H9 (cell line): ENCODE measurements at regions not wholly inside any gene's neighbourhood (a gene's known extent, or its start where the extent isn't known, plus 50 kb on each side); places are given as distances from the start of the nearest gene placed in this dataset.

ENCODE experiments used
- DNase-seq: peaks from one replicate; pipeline ENCODE4 v3.0.0-alpha.2; 2017
- H2AFZ ChIP-seq: one replicate; pipeline ENCODE4 v1.6.1; 2013; ENCODE audit warnings: mild to moderate bottlenecking, low read length, control low read depth, moderate library complexity
- H2AK5ac ChIP-seq: 2 replicates; pipeline ENCODE4 v1.6.1; 2013; ENCODE audit warnings: low read length, control low read depth, mixed read lengths; ENCODE audit not compliant: insufficient read length
- H2BK120ac ChIP-seq: one replicate; pipeline ENCODE4 v1.6.1; 2013; ENCODE audit warnings: low read depth, mild to moderate bottlenecking, low read length, control low read depth, inconsistent platforms; ENCODE audit not compliant: poor library complexity, severe bottlenecking
- H2BK12ac ChIP-seq: 2 replicates; pipeline ENCODE4 v1.6.1; 2013; ENCODE audit warnings: low read length, control low read depth, mixed read lengths, low read depth; ENCODE audit not compliant: insufficient read length
- H2BK15ac ChIP-seq: 2 replicates; pipeline ENCODE4 v1.6.1; 2013; ENCODE audit warnings: low read depth, low read length, control low read depth
- H2BK20ac ChIP-seq: one replicate; pipeline ENCODE4 v1.6.1; 2013; ENCODE audit warnings: low read depth, mild to moderate bottlenecking, low read length, control low read depth, inconsistent platforms; ENCODE audit not compliant: poor library complexity, severe bottlenecking
- H2BK5ac ChIP-seq: 2 replicates; pipeline ENCODE4 v1.6.1; 2013; ENCODE audit warnings: low read length, control low read depth, mixed read lengths; ENCODE audit not compliant: insufficient read length
- H3K14ac ChIP-seq: 2 replicates; pipeline ENCODE4 v1.6.1; 2013; ENCODE audit warnings: low read length, control low read depth; ENCODE audit not compliant: insufficient read depth
- H3K18ac ChIP-seq: 2 replicates; pipeline ENCODE4 v1.6.1; 2013; ENCODE audit warnings: low read depth, mild to moderate bottlenecking, mixed read lengths, low read length, control low read depth; ENCODE audit not compliant: insufficient read length
- H3K23ac ChIP-seq: 2 replicates; pipeline ENCODE4 v1.6.1; 2013; ENCODE audit warnings: low read length, control low read depth, mixed read lengths, low read depth; ENCODE audit not compliant: insufficient read length
- H3K23me2 ChIP-seq: 2 replicates; pipeline ENCODE4 v1.6.1; 2013; ENCODE audit warnings: low read depth, mild to moderate bottlenecking, mixed read lengths, low read length, control low read depth; ENCODE audit not compliant: insufficient read length, poor library complexity, severe bottlenecking
- H3K27ac ChIP-seq: 2 replicates; pipeline ENCODE4 v1.5.1; 2013; ENCODE audit warnings: low read length, control low read depth, mixed read lengths, low read depth; ENCODE audit not compliant: insufficient read length
- H3K27me3 ChIP-seq: 2 replicates; pipeline ENCODE4 v1.6.1; 2013; ENCODE audit warnings: low read length, control low read depth, inconsistent platforms; ENCODE audit not compliant: insufficient read depth
- H3K4ac ChIP-seq: 2 replicates; pipeline ENCODE4 v1.6.1; 2013; ENCODE audit warnings: low read depth, mild to moderate bottlenecking, control low read depth, inconsistent platforms, low read length, moderate library complexity
- H3K4me1 ChIP-seq: 2 replicates; pipeline ENCODE4 v1.6.1; 2013; ENCODE audit warnings: low read length, control low read depth, inconsistent platforms; ENCODE audit not compliant: insufficient read depth
- H3K4me2 ChIP-seq: 2 replicates; pipeline ENCODE4 v1.6.1; 2013; ENCODE audit warnings: low read length, control low read depth, mixed read lengths; ENCODE audit not compliant: insufficient read length, insufficient read depth
- H3K56ac ChIP-seq: 2 replicates; pipeline ENCODE4 v1.6.1; 2013; ENCODE audit warnings: low read depth, mild to moderate bottlenecking, mixed read lengths, low read length, control low read depth; ENCODE audit not compliant: insufficient read length
- H3K79me1 ChIP-seq: 2 replicates; pipeline ENCODE4 v1.6.1; 2013; ENCODE audit warnings: low read depth, mild to moderate bottlenecking, moderate library complexity, low read length, control low read depth, inconsistent platforms; ENCODE audit not compliant: insufficient read depth, poor library complexity, severe bottlenecking
- H3K79me2 ChIP-seq: 2 replicates; pipeline ENCODE4 v1.6.1; 2013; ENCODE audit warnings: low read length, control low read depth, inconsistent platforms; ENCODE audit not compliant: insufficient read depth
- H3K9ac ChIP-seq: 2 replicates; pipeline ENCODE4 v1.6.1; 2013; ENCODE audit warnings: low read length, control low read depth, mixed read lengths; ENCODE audit not compliant: insufficient read length; ENCODE audit errors: extremely low read depth
- H3K9me3 ChIP-seq: one replicate; pipeline ENCODE4 v1.6.1; 2013; ENCODE audit warnings: low read depth, low read length, inconsistent platforms; ENCODE audit not compliant: control insufficient read depth
- H3T11ph ChIP-seq: one replicate; pipeline ENCODE4 v1.6.1; 2013; ENCODE audit warnings: mild to moderate bottlenecking, low read length, control low read depth, inconsistent platforms
- H4K20me1 ChIP-seq: one replicate; pipeline ENCODE4 v1.6.1; 2013; ENCODE audit not compliant: control insufficient read depth, insufficient read length, insufficient read depth
- H4K5ac ChIP-seq: 2 replicates; pipeline ENCODE4 v1.6.1; 2013; ENCODE audit warnings: low read depth, mild to moderate bottlenecking, mixed read lengths, low read length, control low read depth; ENCODE audit not compliant: insufficient read length
- H4K8ac ChIP-seq: replicated peaks from 2 replicates; pipeline ENCODE4 v1.6.1; 2013; ENCODE audit warnings: low read length, control low read depth, mixed read lengths, low read depth; ENCODE audit not compliant: insufficient read length
- H4K91ac ChIP-seq: 2 replicates; pipeline ENCODE4 v1.6.1; 2013; ENCODE audit warnings: low read depth, mild to moderate bottlenecking, moderate library complexity, mixed read lengths, low read length, control low read depth; ENCODE audit not compliant: insufficient read length
- H3K27ac Mint-ChIP-seq, 3 experiments: 2 replicates in 2 of 3; 3 replicates in 1 of 3; pipeline ENCODE4 v1.8.0; 2020 to 2021; ENCODE audit warnings: mixed read lengths in 3 of 3, mild to moderate bottlenecking in 1 of 3, moderate library complexity in 1 of 3
- H3K27me3 Mint-ChIP-seq: 2 replicates; pipeline ENCODE4 v1.8.0; 2021; ENCODE audit warnings: low read depth, mild to moderate bottlenecking, moderate library complexity, mixed read lengths
- H3K36me3 Mint-ChIP-seq, 3 experiments: 2 replicates in 2 of 3; 3 replicates in 1 of 3; pipeline ENCODE4 v1.8.0; 2020 to 2021; ENCODE audit warnings: low read depth in 3 of 3, mixed read lengths in 3 of 3; ENCODE audit not compliant: insufficient read depth in 1 of 3
- H3K4me1 Mint-ChIP-seq, 2 experiments: 2 replicates each; pipeline ENCODE4 v1.8.0; 2020; ENCODE audit warnings: mixed read lengths in 2 of 2
- H3K4me3 Mint-ChIP-seq, 2 experiments: 2 replicates in 1 of 2; 3 replicates in 1 of 2; pipeline ENCODE4 v1.8.0; 2020 to 2021; ENCODE audit warnings: mild to moderate bottlenecking in 2 of 2, mixed read lengths in 2 of 2, moderate library complexity in 1 of 2
- H3K9me3 Mint-ChIP-seq, 2 experiments: 2 replicates in 1 of 2; 3 replicates in 1 of 2; pipeline ENCODE4 v1.8.0; 2020; ENCODE audit warnings: mild to moderate bottlenecking in 2 of 2, mixed read lengths in 2 of 2, moderate library complexity in 1 of 2
- CTCF ChIP-seq: fragments of 200-600 bp; sonication (generic); conservative IDR thresholded peaks from 3 replicates; pipeline ENCODE4 v1.8.0; 2021; ENCODE audit warnings: antibody characterized with exemption, mild to moderate bottlenecking
- WGBS: extraction: QIAGEN DNeasy Blood & Tissue Kit; methylation state at CpG from one replicate; pipeline ENCODE4 v1.1.7; 2013; ENCODE audit warnings: missing lambda C conversion rate, low lambda C conversion rate, mixed read lengths; ENCODE audit not compliant: insufficient read length; ENCODE audit errors: extremely low coverage; 5-methylcytosine and 5-hydroxymethylcytosine counted together

- H2BK5ac ChIP-seq: no peak overlapping the region
- H3K23ac ChIP-seq: no peak overlapping the region
- no peak overlapping the region for H3K4me3 Mint-ChIP-seq
- H3K9me3 Mint-ChIP-seq: peaks cover 0 to 3% of the 10 kb centered on the region in 2 experiments; a peak in 1 of 5 replicates
- H3K9ac ChIP-seq: no peak overlapping the region
- peaks cover 42 to 44% of the 10 kb centered on the region in 2 experiments for H3K4me1 Mint-ChIP-seq
- no peak overlapping the region for H2AK5ac ChIP-seq
- H2BK120ac ChIP-seq: no peak overlapping the region
- H3K23me2 ChIP-seq: no peaks in the 10 kb centered on the region
- no peaks in the 10 kb centered on the region for H3K79me1 ChIP-seq
- no peaks in the 10 kb centered on the region; a peak in 1 of 7 replicates for H3K36me3 Mint-ChIP-seq
- H3K27me3 ChIP-seq: no peaks in the 10 kb centered on the region
- H3K79me2 ChIP-seq: no peaks in the 10 kb centered on the region
- no peak overlapping the region for H4K91ac ChIP-seq
- no peaks in the 10 kb centered on the region for H3K9me3 ChIP-seq
- H3K56ac ChIP-seq: no peak overlapping the region
- H3K4ac ChIP-seq: no peak overlapping the region
- no peak overlapping the region for H3K4me2 ChIP-seq
- no CpG with 5 or more reads among the region's 6 CpGs for WGBS
- no peak for TF ChIP-seq CTCF
- H3K14ac ChIP-seq: no peak overlapping the region
- H4K5ac ChIP-seq: no peak overlapping the region
- no peaks in the 10 kb centered on the region; the same call in none of the 2 replicates for H3K27me3 Mint-ChIP-seq
- DNase-seq: no peak
- no peak overlapping the region for H4K8ac ChIP-seq
- no peak overlapping the region for H3K18ac ChIP-seq
- H2BK20ac ChIP-seq: no peak overlapping the region
- H3T11ph ChIP-seq: no peak overlapping the region
- no peak overlapping the region for H3K27ac ChIP-seq
- peaks cover 14% of the 10 kb centered on the region for H3K4me1 ChIP-seq
- H3K27ac Mint-ChIP-seq: peak overlapping the region in 1 of 3 experiments; percentile 53; a peak in 1 of 7 replicates
- no peak overlapping the region for H2BK15ac ChIP-seq
- H2AFZ ChIP-seq: no peak overlapping the region
- no peak overlapping the region for H2BK12ac ChIP-seq
- H4K20me1 ChIP-seq: no peaks in the 10 kb centered on the region
Observed at GRCh38 chr4:140233791-140234696, 80.1 kb upstream of the MAML3 start.
